Stimulated activated CD8-positive, alpha-beta memory T cell treated with anti-CD3 and anti-CD28 coated beads, Interleukin-2, amount 100 ng/mL, for 48 hours (primary cell): ENCODE measurements at regions not wholly inside any gene's neighbourhood (a gene's known extent, or its start where the extent isn't known, plus 50 kb on each side); places are given as distances from the start of the nearest gene placed in this dataset.
A peak's percentile ranks its signal among the peaks of the same experiment; 100 is the strongest.

Source experiments
- DNase-seq, 2 donors: peaks; one replicate each; pipeline ENCODE4 v3.0.0-alpha.2; 2020; ENCODE audit warnings: low read depth in 2 of 2

DNA sequence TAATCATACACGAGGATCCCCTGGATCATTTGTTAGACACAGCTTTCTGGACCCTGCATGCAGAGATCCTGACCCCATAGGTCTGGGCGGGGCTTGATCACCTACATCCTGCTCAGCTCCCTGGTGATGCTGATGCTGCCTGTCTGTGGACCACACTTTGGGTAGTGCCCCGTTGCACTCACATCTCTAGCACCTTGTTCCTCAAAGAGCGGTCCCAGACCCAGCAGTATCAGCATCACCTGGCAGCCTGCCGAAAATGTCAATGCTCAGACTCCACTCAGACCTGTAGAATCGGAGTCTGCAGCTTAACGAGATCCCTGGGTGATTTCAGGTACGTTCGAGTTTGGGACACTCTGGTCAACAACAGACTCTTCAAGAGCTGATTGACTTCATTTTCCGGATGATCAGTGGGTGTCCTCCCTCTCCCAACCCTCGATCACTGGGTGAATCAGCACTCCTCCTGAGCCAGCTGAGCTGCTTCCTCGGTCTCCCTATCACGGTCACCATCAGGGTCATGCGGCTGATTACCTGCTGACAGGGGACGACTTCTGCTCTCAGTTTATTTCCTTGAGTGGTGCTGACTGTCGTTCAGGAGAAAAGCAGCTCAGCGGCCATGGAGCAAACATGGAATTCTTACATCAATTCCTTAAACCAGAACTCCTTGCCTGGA, 150.6 kb upstream of the RAB12 start:
- DNase-seq, result no peak

DNA sequence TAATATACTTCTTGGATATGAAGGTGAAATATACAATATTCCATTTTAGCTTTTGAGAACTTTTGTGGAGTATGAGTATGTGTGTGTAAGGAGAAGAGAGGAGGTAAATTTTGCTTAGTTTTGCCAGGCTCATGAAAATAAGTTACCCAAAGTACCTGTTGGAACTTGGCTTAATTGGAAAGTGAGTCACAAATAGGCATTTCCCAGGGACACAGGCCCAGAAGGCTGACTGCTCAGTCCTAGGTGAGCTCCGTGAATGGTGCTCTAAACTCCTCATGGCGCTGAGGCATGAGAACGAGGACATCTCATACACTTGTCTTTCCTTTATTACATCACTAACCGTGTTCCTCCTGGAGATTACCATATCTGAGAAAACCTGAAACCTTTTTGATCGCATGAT, 148.5 kb upstream of the RAB12 start:
- DNase-seq, result no peak

DNA sequence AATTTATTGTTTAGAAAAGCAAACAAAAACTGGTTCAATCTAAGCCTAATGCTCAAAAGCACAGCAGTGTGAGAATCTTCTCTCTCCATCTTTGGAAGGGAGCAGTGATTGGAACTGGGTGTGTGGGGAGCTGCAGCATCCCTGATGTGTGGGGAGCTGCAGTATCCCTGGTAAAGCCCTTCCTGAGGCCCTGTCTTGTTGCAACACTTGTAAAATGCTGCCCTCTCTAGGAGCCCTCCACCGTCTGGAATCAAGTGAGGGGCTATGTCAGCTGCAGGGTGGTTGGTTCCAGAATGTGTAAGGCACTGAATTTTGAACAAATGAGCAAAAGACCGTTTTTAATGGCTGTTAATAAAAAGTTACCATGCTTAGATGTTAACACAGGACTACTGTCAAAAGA, 147.7 kb upstream of the RAB12 start:
- DNase-seq, result no peak

DNA sequence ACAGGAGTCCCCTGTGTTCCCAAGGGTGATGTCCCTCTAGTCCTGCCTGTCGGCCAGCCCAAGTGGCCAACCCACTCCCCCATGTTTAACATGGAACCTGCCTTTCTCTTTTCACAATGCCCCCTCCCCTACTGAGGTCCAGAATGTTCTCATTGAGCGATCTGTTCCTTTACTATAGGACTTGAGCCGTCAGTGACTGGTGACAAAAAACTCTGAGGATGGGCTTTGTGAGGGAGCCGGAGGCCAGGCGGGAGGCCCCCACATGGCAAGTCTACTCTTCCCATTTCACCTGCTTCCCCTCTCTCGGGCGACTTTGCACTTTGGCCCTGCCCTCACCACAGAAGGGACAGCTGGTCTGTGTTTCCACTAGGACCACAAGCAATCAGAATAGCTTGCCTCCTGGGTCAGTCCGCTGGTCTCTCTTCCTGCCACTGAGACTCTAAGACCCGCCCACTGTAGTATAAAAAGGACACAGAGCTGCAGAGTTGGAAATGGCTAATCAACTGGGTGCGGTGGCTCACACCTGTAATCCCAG, 146.5 kb upstream of the RAB12 start:
- DNase-seq, result no peak

DNA sequence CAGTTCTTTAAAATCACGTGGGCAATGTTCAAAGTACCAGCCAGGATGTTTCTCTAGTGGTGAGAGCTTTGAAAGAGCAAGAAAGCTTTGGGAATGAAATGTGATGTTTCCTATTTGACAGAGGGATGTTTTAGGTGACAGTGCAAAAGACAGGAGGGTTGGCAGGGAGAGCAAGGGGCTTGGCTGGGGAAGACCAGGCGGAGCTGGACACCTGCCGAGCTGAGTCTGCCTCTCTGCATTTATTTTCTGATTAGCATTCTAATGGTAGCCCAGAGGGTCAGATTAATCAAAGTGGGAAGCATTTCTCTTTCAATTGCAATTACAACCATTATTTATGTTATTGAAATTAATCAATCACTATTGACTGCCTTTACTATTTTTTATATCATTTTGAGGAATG, 145.4 kb upstream of the RAB12 start:
- no peak for DNase-seq

DNA sequence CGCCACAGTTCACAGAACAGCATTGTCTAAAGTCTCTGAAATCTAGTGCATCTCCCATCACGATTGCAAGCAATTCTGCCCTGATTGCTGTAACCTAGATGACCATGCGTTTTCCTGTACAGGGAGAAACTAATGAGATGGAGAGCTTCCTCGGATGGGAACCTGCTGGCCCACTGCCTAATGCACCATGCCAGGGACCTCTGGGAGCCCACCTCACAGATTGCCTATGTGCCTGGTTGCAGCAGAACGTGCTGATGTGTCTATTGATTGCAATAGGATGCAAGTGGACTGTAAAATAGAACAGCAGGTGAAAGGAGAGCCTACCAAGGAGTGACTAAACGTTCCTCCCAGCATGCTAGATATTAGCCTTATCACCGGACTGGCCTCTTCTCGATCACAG, 141.0 kb upstream of the RAB12 start:
- DNase-seq, result no peak

DNA sequence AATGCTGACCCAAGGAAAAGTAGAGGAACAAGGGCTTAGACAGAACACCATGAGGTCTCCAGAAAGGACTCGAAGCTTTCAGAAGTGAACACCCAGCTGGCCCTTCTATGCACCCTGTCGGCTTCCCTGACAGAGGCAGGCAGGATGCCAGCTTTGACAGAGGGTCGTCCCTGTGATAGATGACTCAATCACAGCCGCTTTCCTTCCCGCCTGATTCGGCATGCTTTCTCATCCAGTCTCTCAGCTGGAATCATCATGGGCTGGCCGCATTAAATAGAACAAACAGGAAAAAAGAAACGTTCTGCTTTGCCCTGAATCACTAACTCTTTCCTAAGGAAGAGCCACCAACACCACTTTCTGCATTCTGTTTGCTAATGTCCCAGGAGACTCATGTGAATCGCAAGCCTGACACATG, 140.3 kb upstream of the RAB12 start:
- DNase-seq, result no peak

DNA sequence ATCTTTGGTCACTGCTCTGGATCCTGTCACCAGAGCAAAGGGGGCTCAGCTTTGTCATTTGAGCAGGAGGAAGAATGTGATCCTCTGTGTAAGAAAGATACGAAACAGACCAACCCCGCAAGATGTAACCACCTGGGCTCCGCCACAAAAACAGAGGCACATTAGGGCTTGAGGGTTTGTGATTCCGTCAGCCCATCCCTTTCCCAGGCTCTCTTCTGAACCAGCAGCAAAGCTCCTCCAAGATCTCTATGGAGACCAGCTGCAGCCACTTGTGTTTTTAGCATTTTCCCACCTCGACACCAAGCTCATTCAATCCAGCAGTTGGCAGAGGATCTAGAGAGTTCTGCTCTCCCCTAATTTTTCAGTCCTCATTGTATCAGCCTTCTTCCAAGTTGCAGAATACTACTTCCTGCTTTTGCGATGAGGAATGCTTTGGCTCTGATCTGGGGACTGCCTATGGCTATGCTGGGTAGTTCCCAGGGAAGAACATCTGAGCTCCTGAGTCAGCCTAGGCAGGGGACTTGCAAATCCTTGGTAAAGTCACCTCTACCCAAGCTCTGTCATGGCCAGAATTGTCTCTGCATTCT, 139.6 kb upstream of the RAB12 start:
- no peak for DNase-seq

DNA sequence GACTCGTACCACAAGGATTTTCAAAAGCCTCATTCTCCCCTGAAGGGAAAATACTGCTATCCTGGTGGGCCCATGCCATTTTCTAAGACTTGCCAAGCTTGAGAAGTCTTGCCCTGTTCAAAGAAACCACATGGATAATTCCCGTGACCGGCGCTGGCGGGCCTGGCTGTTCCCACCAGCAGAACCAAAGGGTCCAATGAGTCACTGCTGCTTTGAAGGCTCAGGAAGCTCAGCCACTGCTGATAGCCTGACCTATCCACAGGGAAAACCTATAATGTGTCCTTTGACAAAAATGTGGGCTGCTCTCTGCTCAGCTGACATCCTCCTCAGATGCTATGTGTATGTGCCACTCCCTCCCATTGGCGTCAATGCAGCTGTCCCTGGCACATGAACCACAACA, 137.9 kb upstream of the RAB12 start:
- DNase-seq, result no peak

DNA sequence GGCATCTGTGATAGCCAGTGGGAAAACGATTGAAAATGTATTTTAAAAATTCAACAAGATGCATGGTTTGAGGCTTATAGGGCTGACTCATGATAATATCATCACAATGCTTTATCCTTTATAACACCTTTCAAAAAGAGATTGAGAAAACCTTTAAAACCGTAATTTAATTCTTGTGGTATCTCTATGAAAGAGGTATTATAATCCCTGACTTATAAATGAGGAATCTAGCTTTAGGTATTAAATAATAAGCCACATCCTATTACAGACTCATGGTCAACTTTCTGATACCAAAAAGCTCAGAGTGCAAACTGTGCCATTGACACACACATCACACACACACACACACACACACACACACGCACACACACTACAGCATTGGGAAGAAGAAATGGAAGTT, 134.6 kb upstream of the RAB12 start:
- no peak for DNase-seq

DNA sequence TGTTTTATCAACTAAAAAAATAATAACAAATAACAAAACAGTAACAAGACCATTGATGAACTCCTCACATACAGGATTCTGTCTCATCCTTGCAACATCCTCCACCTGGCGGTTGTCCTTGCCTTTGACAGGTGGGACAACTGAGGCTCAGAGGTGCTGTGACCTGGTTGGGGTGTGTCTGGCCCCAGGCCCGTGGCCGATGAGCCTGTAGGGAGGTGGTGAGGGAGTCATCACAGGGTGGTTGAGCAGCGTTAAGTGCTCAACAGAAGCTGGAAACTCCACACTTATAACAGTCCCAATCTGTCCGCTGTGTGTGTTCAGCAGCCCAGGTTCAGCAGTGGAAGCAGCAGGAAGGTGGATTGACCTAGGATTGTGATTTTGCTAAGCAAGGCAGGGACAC, 131.6 kb upstream of the RAB12 start:
- no peak for DNase-seq

DNA sequence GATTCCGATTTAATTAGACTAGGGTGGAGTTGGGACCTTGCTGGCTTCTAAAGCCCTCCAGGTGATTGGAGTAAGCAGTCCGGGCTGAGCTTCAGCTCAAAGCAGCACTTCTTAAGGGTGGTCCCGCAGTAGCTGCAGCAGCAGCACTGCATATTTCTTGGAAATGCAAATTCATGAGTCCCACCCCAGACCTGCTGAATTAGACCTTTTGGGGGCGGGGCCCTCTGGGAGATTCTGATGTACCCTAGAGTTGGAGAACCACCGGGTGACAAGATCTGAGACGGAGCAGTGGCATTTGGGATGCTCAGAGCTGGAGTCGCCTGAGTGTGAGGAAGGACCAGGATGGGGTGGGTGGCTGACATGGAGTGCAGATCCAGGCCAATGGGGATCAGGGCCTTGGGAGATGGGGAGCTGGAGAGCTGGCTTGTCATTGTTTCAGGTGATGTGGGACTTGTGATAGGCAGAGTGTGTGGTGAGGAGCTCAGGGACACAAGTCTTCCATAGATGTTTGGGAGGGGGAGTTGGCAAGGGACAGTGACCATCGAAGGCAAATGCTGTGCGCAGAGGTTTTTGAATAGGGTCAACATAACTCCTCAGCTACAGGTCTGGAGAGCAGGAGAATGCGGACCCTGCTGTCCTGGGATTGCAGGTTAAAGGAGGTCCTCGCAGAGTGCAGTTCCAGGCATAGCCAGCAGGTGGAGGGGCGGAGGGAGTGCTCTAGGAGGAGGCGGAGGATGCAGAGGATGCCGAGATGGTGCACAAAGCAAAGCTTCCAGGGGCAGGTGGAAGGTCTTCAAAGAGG, 130.9 kb upstream of the RAB12 start:
- DNase-seq, result peak; percentile 30 to 56

DNA sequence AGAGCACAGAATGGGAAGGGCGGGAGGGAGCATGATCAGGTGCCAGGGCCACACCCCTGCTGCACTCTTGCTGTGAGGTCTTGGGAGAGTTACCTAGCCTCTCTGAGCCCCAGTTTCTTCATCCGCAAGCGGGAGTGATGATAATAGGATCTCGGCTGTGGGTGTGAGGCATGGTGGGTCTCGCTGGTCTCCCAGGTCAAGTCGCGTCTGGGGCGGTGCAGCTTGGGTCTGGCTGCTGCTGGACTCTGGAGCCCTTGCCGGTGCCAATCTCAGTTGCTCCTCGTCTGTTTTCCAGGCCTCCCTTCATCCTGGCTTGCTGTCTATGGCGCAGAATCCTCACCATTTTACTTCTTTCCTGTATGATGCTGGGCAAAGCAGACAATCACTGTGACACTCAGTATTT, 130.3 kb upstream of the RAB12 start:
- DNase-seq, result no peak

DNA sequence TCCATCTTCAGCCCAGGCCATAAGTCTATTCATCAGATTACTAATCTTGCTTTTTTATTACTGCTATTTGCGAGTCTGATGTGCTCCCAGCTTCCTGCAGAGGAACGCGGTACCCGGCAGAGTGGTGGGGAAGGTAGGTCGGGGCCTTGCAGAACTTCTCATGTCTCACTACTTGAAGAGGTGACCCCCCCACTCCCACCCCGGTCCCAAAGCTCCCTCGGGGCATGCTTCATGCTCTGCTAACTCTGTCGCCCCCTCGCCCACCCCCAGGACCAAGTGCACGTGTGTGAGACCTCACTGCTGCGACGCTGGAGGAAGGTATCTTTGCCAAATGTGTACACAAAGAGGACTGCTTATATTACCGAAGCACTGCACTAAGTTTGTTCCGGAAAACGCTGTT, 129.4 kb upstream of the RAB12 start:
- no peak for DNase-seq

DNA sequence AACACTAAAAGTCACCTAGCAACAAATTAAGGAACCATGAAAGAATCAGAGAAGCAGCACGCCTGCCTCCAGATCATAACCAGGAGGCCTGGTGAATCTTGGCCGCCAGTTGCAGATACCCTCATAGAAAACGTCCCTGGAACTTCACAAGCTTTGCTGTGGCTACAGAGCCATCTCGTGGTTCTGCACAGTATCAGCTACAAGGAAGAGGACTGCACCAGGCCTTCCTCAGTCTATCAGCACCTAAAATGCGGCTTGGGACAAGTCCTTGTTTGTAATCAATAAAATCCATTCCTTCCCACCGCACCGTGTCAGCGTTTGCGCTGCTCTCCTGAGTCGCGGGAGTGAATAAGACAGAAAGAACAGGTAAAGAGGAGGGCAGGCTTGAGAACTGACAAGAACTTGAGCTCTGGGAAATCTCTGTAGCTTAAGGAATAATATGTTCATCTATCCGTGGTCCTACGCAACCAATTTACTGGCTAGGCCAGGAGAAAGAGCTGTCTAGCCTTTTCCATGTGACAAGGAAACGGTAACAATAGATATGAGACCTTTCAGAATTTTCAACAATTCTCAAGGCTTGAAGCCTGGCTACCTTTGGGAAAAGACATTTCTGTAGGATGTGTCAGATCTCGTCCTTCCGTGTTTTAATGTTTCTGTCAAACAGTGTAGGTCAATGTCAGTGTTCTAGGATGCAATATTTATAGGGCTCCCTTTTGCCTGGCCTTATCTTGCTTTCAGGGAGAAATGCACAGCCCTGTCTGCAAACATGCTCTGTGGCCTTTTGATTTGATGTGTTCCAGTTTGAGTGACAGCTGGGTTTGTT, 128.5 kb upstream of the RAB12 start:
- DNase-seq, result no peak

DNA sequence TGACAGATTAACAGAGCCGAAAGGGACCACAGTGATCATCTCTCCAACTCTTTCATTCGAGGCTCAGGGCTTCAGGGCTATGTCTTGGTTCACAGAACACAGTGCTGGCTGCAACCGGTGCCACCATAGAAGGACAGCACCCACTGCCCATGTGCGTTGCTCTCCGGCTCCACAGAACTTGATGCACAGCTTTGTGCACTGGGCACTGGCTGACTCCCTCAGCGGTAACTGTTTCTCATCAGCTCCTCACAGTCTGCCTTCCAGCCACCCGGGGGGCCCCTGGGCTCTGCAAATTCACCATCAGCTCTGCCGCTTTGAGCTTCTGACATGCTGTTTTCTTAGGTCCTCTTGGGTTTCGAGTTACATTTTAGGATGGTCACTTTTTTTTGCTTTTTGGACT, 124.3 kb upstream of the RAB12 start:
- no peak for DNase-seq

DNA sequence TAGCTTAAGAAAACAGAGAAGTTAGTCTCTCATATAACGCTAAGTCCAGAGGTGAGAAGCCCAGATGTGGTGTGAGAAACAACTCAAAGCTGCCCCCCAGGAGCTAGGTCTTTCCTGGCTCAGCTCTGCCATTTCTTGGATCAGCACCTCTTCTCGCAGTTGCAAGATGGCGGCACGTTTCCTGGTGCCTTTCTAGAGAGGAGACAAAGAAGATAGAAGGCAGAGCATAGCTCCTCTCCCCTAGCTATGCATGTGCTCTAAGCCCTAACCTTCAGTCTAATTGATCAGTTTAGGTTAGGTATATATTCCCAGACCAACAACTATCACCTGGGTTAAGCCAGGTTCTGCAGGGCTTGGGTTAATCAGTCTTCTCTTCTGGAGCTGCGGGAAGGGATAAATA, 119.5 kb upstream of the RAB12 start:
- DNase-seq, result no peak

DNA sequence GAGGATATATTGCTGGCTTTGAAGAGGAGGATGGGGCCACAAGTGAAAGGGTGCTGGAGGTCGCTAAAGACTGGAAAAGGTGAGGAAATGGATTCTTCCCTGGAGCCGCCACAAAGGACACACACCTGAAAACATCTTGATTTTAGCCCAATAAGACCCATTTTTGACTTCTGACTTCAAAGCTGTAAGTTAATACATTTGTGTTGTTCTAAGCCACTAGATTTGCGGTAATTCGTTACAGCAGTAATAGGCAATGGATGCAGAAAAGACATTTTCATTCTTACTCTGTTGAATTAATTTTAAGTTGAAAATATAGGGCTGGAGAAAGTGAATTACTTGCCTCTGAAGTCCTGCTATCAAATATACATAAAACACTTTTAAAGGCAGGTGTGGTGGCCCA, 117.7 kb upstream of the RAB12 start:
- DNase-seq, result no peak

DNA sequence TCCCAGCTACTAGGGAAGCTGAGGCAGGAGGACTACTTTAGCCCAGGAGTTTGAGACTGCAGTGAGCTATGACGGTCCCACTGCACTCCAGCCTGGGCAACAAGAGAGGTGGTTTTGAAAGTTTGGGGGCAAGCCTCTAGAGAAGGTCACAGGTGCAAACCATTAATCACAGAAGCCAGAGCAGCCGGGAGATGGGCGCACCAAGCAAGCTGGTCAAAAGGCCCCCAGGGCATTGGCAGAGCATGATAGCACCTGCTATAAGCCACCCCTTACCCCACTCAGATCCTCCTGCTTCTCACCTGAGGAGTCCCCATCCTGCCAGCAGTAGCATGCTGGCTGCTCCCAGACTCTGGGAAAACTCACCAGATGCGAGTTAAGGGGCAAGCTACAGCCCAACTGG, 116.1 kb upstream of the RAB12 start:
- DNase-seq, result no peak

DNA sequence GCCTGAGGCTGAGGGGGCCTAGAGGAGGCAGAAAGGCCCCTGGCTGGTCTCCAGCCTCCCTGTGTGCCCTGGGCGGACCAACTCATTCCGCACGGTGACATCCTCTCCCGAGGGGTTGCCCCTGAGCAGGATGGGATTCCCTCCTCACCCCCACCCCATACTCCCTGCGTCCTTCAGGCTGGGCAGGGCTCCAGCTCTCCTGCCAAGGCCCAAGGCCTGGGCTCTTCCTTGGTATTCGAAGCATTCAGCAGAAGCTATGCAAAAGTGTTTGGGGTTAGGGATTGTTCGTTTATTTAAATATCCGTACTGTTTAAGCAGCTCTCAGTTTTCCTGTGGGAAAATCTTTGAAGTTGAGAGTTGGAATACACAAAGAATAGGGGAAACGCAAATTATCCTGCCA, 113.1 kb upstream of the RAB12 start:
- no peak for DNase-seq

DNA sequence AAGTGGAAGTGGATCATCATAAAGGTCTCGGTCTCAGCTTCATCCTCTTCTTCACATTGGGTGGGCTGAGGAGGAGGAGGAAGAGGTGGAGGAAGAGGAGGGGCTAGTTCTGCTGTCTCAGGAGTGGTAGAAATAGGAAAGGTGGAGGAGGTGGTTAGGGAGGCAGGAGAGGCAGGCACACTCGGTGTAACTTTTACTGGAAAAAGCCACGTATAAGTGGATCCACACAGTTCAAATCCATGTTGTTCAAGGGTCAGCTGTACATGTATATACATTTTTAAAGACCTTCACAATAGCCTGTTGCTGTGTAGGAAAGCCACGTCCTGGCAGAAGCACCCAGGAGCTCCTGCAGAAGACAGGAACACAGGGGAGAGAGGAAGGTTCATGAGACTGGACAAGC, 110.3 kb upstream of the RAB12 start:
- no peak for DNase-seq
